ENCODE measurements at regions not wholly inside any gene's neighbourhood (a gene's known extent, or its start where the extent isn't known, plus 50 kb on each side); places are given as distances from the start of the nearest gene placed in this dataset.

DNA sequence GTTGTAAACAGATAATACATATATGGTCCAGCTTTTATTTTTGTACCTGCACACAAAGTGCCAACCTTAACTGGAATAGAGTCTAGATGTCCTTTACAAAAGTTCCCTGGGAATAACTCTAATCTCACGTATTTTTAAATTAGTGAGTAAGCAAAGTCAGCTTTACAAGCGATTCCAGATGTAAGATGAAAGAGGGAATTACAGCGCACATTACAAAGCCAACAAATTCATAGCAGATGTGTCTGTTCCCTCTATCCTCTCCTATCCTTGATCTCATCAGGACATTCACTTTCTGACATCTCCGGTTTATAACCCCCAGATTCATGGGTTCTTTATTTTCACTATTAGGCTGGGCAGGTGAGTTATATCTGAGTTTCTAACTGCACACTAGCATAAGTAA, 406.8 kb upstream of the ZNF385D start:
- no peak for TF ChIP-seq POLR2A (IDR thresholded peaks at IDR 0.05; ENCODE audit: low read length)
- TF ChIP-seq GATA1 (IDR thresholded peaks at IDR 0.05; ENCODE audit: low read depth, low read length) = no peak

Data from erythroblast (primary cell).